Mesendoderm (in vitro differentiated cells): ENCODE measurements at regions not wholly inside any gene's neighbourhood (a gene's known extent, or its start where the extent isn't known, plus 50 kb on each side); places are given as distances from the start of the nearest gene placed in this dataset.
A peak's percentile ranks its signal among the peaks of the same experiment; 100 is the strongest.

ENCODE experiments used
- DNase-seq: peaks from one replicate; pipeline ENCODE4 v3.0.0; 2013
- H2AK5ac ChIP-seq: 2 replicates; pipeline ENCODE4 v1.6.1; 2013; ENCODE audit warnings: low read length, inconsistent platforms
- H2BK120ac ChIP-seq: 2 replicates; pipeline ENCODE4 v1.6.1; 2013; ENCODE audit warnings: low read depth, mild to moderate bottlenecking, low read length, moderate library complexity, mixed read lengths
- H2BK15ac ChIP-seq: replicated peaks from 2 replicates; pipeline ENCODE4 v1.6.1; 2013; ENCODE audit warnings: low read depth, mild to moderate bottlenecking, moderate library complexity
- H2BK5ac ChIP-seq: 2 replicates; pipeline ENCODE4 v1.6.1; 2013; ENCODE audit warnings: low read length, inconsistent platforms
- H3K18ac ChIP-seq: 2 replicates; pipeline ENCODE4 v1.6.1; 2013; ENCODE audit warnings: mild to moderate bottlenecking, low read length, mixed read lengths
- H3K23ac ChIP-seq: one replicate; pipeline ENCODE4 v1.6.1; 2013; ENCODE audit warnings: low read length
- H3K27ac ChIP-seq: 2 replicates; pipeline ENCODE4 v1.5.1; 2013; ENCODE audit warnings: low read depth, mild to moderate bottlenecking, inconsistent platforms, low read length, moderate library complexity
- H3K27me3 ChIP-seq: 2 replicates; pipeline ENCODE4 v1.6.1; 2013; ENCODE audit warnings: low read length, control low read depth, mild to moderate bottlenecking, inconsistent platforms; ENCODE audit not compliant: insufficient read depth, poor library complexity
- H3K36me3 ChIP-seq: 2 replicates; pipeline ENCODE4 v1.6.1; 2013; ENCODE audit warnings: low read length, inconsistent platforms; ENCODE audit not compliant: control insufficient read depth, insufficient read depth
- H3K4ac ChIP-seq: one replicate; pipeline ENCODE4 v1.6.1; 2013; ENCODE audit warnings: low read depth, mild to moderate bottlenecking, low read length, moderate library complexity
- H3K4me1 ChIP-seq: 2 replicates; pipeline ENCODE4 v1.6.1; 2013; ENCODE audit warnings: low read depth, low read length, inconsistent platforms; ENCODE audit not compliant: control insufficient read depth
- H3K4me2 ChIP-seq: 2 replicates; pipeline ENCODE4 v1.6.1; 2013; ENCODE audit warnings: low read length
- H3K4me3 ChIP-seq: 2 replicates; pipeline ENCODE4 v1.5.1; 2013; ENCODE audit warnings: mild to moderate bottlenecking, low read length
- H3K56ac ChIP-seq: one replicate; pipeline ENCODE4 v1.6.1; 2013; ENCODE audit warnings: low read length
- H3K79me1 ChIP-seq: 2 replicates; pipeline ENCODE4 v1.6.1; 2013; ENCODE audit warnings: low read length, inconsistent platforms
- H3K79me2 ChIP-seq: 2 replicates; pipeline ENCODE4 v1.6.1; 2013; ENCODE audit warnings: mild to moderate bottlenecking, low read length; ENCODE audit not compliant: control insufficient read depth, insufficient read depth
- H3K9ac ChIP-seq: 2 replicates; pipeline ENCODE4 v1.6.1; 2013; ENCODE audit warnings: low read length, inconsistent platforms
- H4K5ac ChIP-seq: one replicate; pipeline ENCODE4 v1.6.1; 2013; ENCODE audit warnings: low read length
- H4K8ac ChIP-seq: one replicate; pipeline ENCODE4 v1.6.1; 2013; ENCODE audit warnings: low read depth, mild to moderate bottlenecking, control low read depth, low read length, moderate library complexity
- WGBS: extraction: QIAGEN DNeasy Blood & Tissue Kit; methylation state at CpG from one replicate; pipeline ENCODE4 v1.1.7; 2013; ENCODE audit warnings: low lambda C conversion rate, missing lambda C conversion rate; ENCODE audit not compliant: insufficient coverage; ENCODE audit errors: extremely low coverage; 5-methylcytosine and 5-hydroxymethylcytosine counted together

DNA sequence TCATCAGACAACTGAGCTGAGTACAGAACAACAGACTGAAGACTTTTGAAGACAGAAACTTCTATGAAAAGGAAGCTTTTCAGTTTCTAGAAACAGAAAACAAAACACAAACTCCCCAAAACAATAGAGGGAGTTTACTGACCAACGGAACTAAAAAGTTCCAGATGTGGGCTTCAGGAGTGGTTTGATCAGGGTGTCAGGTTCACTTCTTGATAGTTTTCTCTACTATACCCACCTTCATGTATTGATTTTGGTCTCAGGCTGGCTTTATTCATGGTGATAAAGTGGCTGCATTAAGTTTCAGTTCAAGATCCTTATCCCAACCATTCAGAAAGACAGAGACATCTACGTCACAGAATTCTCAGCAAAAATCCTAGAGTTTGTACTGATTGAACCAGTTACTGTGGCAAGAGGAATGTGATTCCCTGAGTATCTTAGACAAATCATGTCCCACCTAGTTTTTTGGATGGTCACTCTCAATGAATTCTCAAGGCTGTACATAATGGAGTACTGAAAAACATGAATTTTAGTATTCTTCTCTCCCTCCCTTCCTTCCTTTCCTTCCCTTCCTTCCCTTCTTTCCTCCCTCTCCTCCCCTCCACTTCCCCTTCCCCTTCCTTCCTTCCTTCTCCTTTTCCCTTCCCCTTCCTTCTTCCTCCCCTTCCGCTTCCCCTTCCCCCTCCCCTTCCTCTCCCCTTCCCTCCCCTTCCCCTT, 680.5 kb downstream of the PTPRU start:
- Histone ChIP-seq H3K79me2 (no peaks in the 10 kb centered on the region), H3K79me1 (no peaks in the 10 kb centered on the region), H3K4me3 (no peak overlapping the region), H3K27me3 (no peaks in the 10 kb centered on the region), H3K4ac (no peak overlapping the region), H3K4me2 (no peak overlapping the region), H3K18ac (no peak overlapping the region), H2BK120ac (no peak overlapping the region), H3K56ac (no peak overlapping the region), H3K36me3 (no peaks in the 10 kb centered on the region), H4K8ac (no peak overlapping the region), H3K27ac (no peak overlapping the region), H2AK5ac (no peak overlapping the region), H3K4me1 (peaks cover 2% of the 10 kb centered on the region), H2BK15ac (no peak overlapping the region), H3K9ac (no peak overlapping the region), H3K23ac (no peak overlapping the region), H2BK5ac (no peak overlapping the region), H4K5ac (no peak overlapping the region)
- no CpG with 5 or more reads among the region's 3 CpGs for whole genome bisulfite sequencing
- DNase-seq, result no peak

DNA sequence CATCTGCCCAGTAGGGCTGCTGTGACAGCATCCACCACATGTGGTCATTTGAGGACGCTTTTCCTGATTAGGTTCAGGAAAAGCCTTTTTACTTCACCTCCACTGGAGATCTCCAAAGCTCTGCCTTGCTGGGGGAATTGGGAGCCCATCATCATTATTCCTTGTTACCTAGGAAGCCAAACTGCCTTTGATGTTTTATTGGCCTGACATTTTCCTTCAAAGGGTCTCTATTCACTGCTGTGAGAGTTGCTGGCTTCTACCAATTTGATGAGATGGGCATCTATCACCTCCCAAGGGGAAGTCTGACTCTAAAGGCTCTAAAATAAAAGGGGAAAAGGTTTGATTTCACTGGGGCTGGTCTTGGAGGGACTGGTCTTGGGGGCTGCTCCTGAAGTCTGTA, 678.6 kb downstream of the PTPRU start:
- H3K9ac ChIP-seq, result no peak overlapping the region
- no peaks in the 10 kb centered on the region for H3K36me3 ChIP-seq
- WGBS, result no CpG with 5 or more reads among the region's 1 CpG
- DNase-seq, result no peak
- no peak overlapping the region for H4K8ac ChIP-seq
- H3K79me1 ChIP-seq, result no peaks in the 10 kb centered on the region
- H3K79me2 ChIP-seq, result no peaks in the 10 kb centered on the region
- no peak overlapping the region for H2AK5ac ChIP-seq
- H3K56ac ChIP-seq, result no peak overlapping the region
- no peak overlapping the region for H3K18ac ChIP-seq
- H2BK5ac ChIP-seq, result no peak overlapping the region
- no peak overlapping the region for H2BK120ac ChIP-seq
- H3K4me1 ChIP-seq, result peaks cover 2% of the 10 kb centered on the region
- H3K27me3 ChIP-seq, result no peaks in the 10 kb centered on the region
- H3K4me3 ChIP-seq, result no peak overlapping the region
- no peak overlapping the region for H3K27ac ChIP-seq
- H2BK15ac ChIP-seq, result no peak overlapping the region
- no peak overlapping the region for H4K5ac ChIP-seq
- H3K23ac ChIP-seq, result no peak overlapping the region
- H3K4ac ChIP-seq, result no peak overlapping the region
- H3K4me2 ChIP-seq, result no peak overlapping the region

DNA sequence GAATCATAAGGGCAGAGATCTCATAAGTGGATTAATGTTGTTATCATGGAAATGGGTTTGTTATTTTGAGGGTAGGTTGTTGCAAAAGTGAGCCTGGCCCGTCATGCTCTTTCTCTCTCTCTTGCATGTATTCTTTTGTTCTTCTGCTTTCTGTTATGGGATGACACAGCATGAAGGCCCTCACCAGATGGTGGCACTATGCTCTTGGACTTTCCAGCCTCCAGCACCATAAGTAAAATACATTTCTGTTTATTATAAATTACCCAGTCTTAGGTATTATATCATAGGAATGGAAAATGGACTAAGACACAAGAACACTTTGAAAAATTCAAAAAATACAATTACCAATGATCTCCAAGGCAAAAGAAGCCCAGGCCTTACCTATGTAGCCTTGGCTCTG, 676.1 kb downstream of the PTPRU start:
- no CpG with 5 or more reads among the region's 1 CpG for WGBS
- Histone ChIP-seq H2BK15ac (no peak overlapping the region), H3K36me3 (no peaks in the 10 kb centered on the region), H3K4me2 (no peak overlapping the region), H3K27me3 (no peaks in the 10 kb centered on the region), H2BK5ac (no peak overlapping the region), H3K27ac (no peak overlapping the region), H3K18ac (no peak overlapping the region), H3K79me1 (no peaks in the 10 kb centered on the region), H3K4me1 (peaks cover 2% of the 10 kb centered on the region), H3K23ac (no peak overlapping the region), H3K56ac (no peak overlapping the region), H2BK120ac (no peak overlapping the region), H3K4ac (no peak overlapping the region), H2AK5ac (no peak overlapping the region), H3K9ac (no peak overlapping the region), H3K79me2 (no peaks in the 10 kb centered on the region), H4K8ac (no peak overlapping the region), H3K4me3 (no peak overlapping the region), H4K5ac (no peak overlapping the region)
- peak; percentile 47 for DNase-seq

DNA sequence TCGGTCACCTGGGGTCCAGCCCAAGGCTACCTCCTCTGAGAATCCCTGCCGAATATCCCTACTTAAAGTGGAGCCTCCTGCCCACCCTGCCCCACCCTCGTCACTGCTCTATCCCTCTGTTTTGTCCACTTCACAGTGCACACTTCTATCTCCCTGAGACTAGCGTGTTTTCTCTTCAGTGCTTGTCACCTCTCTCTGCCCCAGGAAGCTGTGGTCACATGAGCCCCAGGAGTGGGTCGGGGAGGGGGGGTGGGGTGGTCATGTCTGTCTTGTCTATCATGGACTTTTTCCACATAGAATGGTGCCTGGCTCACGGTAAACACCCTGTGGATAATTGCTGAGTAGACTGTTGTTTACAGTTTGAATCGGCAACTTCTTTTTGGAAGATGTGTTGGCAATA, 673.6 kb downstream of the PTPRU start:
- H3K27ac ChIP-seq, result no peak overlapping the region
- no peak overlapping the region for H4K5ac ChIP-seq
- no peak overlapping the region for H3K23ac ChIP-seq
- no peak overlapping the region for H3K4ac ChIP-seq
- no peaks in the 10 kb centered on the region for H3K36me3 ChIP-seq
- no peak overlapping the region for H3K4me2 ChIP-seq
- no peaks in the 10 kb centered on the region for H3K27me3 ChIP-seq
- no peak overlapping the region for H2BK15ac ChIP-seq
- no peak overlapping the region for H2BK120ac ChIP-seq
- no peaks in the 10 kb centered on the region for H3K79me1 ChIP-seq
- WGBS, result no CpG with 5 or more reads among the region's 7 CpGs
- H3K79me2 ChIP-seq, result no peaks in the 10 kb centered on the region
- H2AK5ac ChIP-seq, result no peak overlapping the region
- H2BK5ac ChIP-seq, result no peak overlapping the region
- DNase-seq, result no peak
- H3K18ac ChIP-seq, result no peak overlapping the region
- no peak overlapping the region for H3K4me3 ChIP-seq
- H3K9ac ChIP-seq, result no peak overlapping the region
- H4K8ac ChIP-seq, result no peak overlapping the region
- H3K4me1 ChIP-seq, result peaks cover 2% of the 10 kb centered on the region
- peak overlapping the region; percentile 38 for H3K56ac ChIP-seq

DNA sequence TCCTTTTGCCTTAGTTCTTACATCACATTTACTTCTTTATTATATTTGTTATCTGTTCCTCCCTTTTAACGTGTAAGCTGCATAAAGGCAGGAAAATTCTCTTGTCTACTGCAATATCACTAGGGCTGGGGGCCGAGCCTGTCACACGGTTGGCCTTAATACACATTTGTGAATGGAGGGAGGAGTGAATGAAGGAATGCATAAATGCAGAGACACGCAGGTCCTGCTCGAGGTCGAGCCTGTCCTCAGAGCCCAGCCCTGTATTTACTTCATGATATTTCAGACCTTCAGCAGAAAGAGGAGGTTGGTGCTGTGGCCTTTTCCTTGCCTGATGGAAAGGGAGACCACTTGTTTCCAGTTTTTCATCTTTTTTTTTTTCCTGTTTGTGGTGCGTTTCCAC, 671.3 kb downstream of the PTPRU start:
- H3K36me3 ChIP-seq, result no peaks in the 10 kb centered on the region
- no peak overlapping the region for H2BK120ac ChIP-seq
- no CpG with 5 or more reads among the region's 7 CpGs for WGBS
- DNase-seq, result no peak
- no peaks in the 10 kb centered on the region for H3K4me1 ChIP-seq
- H3K9ac ChIP-seq, result no peak overlapping the region
- no peaks in the 10 kb centered on the region for H3K27me3 ChIP-seq
- no peak overlapping the region for H3K4me3 ChIP-seq
- H2BK15ac ChIP-seq, result no peak overlapping the region
- no peak overlapping the region for H4K5ac ChIP-seq
- no peak overlapping the region for H4K8ac ChIP-seq
- H3K27ac ChIP-seq, result no peak overlapping the region
- H3K4me2 ChIP-seq, result no peak overlapping the region
- no peak overlapping the region for H3K23ac ChIP-seq
- H3K79me1 ChIP-seq, result no peaks in the 10 kb centered on the region
- H3K4ac ChIP-seq, result no peak overlapping the region
- no peak overlapping the region for H2AK5ac ChIP-seq
- no peak overlapping the region for H3K56ac ChIP-seq
- H3K18ac ChIP-seq, result no peak overlapping the region
- no peaks in the 10 kb centered on the region for H3K79me2 ChIP-seq
- H2BK5ac ChIP-seq, result no peak overlapping the region

DNA sequence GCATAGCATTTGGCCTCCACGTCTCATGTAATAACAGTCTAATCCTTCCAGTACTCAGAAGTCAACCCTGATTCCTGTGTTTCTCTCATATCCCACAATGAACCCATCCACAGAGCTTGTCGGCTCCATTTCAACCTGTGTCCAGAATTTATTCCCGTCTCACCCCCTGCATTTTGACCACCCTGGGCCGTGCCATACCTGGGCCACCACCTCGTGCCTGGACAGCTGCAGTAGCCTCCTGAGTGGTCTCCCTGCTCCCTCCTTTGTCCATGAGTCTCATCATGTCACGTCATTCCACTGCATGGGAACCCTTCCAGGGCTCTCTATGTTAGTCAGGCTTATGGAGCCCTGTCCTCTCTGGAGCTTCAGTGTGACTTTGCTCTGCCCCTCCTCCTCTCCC, 670.6 kb downstream of the PTPRU start:
- Histone ChIP-seq H3K4ac (no peak overlapping the region), H4K8ac (no peak overlapping the region), H2AK5ac (no peak overlapping the region), H2BK15ac (no peak overlapping the region), H3K27ac (no peak overlapping the region), H3K4me2 (no peak overlapping the region), H3K56ac (no peak overlapping the region), H3K79me1 (no peaks in the 10 kb centered on the region), H3K27me3 (no peaks in the 10 kb centered on the region), H3K9ac (no peak overlapping the region), H3K23ac (no peak overlapping the region), H3K4me1 (peaks cover under 1% of the 10 kb centered on the region), H3K79me2 (no peaks in the 10 kb centered on the region), H4K5ac (no peak overlapping the region), H2BK5ac (no peak overlapping the region), H2BK120ac (no peak overlapping the region), H3K36me3 (no peaks in the 10 kb centered on the region), H3K4me3 (no peak overlapping the region), H3K18ac (no peak overlapping the region)
- DNase-seq, result no peak
- no CpG with 5 or more reads among the region's 6 CpGs for WGBS
